Dedifferentiated amniotic fluid mesenchymal stem cell (primary cell): ENCODE measurements at regions not wholly inside any gene's neighbourhood (a gene's known extent, or its start where the extent isn't known, plus 50 kb on each side); places are given as distances from the start of the nearest gene placed in this dataset.
"Not testable (repeated sequence)": the region's sequence is repeated elsewhere in the genome, so short reads cannot be mapped to it uniquely, and the experiment has no call there.

Experiments used
- DNase-seq: peaks from one replicate; pipeline ENCODE4 v3.0.0-alpha.2; 2016; ENCODE audit errors: extremely low spot score

DNA sequence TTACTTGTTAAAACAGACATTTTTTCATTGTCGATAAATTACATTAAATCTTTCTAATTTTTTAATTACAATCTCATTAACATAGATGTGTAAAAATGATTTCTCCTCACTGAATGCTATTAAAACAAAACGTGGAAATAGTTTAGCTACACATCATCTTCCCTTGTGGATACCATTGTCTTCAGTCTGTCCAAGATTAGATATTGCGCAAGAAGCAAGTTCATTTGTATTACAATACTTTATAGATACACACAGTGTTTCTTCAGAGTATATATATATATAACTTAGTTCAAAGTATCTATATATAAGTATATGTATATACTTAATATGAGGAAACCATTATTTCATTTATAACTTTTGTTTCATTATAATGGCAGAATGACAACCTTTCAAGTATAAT lies 883.3 kb upstream of the CNTN5 start:
- no peak for DNase-seq

DNA sequence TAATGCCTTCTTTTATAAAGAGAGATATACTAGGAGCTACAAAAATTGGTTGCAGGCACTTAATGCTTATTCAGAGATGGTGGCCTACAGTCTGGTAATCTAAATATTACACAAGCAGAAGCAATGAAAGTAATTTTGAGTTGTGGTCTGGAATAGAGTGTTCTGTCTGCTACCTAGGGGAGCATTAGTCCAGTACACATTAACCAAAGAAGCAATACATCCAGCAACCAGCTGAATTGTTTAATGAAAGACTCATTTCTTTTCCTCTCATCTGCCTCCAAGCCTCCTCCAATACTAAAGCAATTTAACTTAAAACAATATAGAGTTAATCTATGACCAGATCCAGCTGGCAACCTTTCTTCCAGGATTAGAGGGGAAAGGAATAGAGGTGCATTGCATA lies 877.1 kb upstream of the CNTN5 start:
- no peak for DNase-seq

DNA sequence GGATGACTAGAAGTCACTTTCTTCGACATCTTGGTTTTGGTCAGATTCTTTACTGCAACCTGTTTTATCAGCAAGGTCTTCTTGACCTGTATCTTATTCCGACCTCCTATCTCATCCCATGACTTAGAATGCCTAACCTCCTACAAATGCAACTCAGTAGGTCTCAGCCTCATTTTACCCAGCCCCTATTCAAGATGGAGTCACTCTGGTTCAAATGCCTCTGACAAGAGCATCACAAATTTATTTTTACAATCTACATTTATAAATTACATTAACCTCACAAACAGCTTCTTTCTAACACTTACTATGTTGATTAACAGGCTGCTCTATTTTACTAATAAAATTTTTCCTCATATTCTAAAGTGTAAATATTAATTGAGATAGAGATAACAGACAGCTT lies 867.0 kb upstream of the CNTN5 start:
- DNase-seq: no peak

DNA sequence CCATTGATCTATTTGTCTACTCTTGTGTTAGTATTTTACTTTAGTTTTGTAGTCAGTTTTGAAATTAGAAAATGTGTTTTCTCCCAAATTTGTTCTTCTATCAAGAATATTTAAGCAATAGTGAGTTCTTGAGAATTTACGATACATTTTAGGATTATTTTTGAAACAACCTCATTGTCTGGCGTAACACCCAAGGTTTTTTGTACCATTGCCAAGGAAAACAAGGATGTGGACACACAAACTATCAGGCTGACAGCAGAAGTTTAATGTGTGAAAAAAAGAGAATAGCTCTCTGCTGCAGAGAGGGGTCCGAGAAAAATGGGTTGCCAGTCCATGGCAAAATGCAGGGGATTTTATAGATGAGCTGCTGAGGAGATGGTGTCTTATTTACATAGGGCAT lies 865.1 kb upstream of the CNTN5 start:
- no peak for DNase-seq

- DNase-seq: no peak
These were observed 842.8 kb upstream of the CNTN5 start for GRCh38 chr11:98177925-98178324.

GRCh38 chr11:98180511-98180910 lies 840.2 kb upstream of the CNTN5 start:
- no peak for DNase-seq

DNA sequence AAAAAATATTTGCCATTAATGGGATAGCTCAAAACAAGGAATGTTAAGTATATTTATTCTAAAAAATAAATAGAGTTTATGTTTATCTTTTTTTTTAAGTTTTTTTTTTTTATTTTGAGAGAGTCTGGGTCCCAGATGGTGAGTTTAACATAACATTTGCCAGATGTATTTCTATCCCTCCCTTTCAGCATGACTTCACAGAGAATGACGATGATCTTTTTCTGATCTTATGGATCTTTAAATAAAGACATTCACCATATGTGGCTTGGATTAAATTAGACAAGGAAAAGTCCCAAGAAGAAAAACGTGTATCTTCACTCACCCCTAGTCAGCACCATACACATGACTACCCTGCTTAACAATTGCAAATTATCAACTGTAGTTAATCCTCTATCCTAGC lies 839.8 kb upstream of the CNTN5 start:
- DNase-seq: no peak

DNA sequence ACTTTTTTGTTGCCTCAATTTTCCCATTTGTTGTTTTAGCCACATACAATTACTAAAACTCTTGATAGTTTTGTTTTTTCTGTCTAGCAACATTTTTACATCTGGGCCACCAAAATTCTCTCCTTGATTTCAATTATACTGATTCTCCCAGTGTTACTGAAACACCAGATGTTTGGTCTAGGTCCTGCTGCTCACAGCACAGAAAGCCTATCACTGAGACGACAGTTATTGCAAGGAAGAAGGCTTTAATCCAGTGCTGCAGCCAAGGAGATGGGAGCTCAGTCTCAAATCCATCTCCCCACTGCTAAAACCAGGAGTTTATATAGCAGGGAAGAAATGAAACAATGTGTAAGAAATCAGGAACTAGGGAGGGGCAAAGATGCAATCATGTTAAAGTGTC lies 837.7 kb upstream of the CNTN5 start:
- DNase-seq: no peak

DNA sequence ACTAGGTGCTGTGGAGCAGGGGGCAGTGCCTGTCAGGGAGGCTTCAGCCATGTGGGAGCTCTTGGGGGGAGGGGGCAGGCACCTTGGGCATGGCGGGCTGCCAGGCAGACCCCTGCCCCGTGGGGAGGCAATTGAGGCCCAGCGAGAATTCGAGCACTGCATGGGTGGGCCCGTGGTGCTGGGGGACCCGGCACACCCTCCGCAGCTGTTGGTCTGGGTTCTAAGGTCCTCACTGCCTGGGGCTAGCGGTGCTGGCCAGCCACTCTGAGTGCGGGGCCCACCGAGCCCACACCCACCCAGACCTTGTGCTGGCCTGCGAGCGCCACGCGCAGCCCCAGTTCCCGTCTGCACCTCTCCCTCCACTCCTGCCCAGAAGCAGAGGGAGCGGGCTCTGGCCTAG lies 835.5 kb upstream of the CNTN5 start:
- no peak for DNase-seq

- no peak for DNase-seq
These were observed 826.1 kb upstream of the CNTN5 start for GRCh38 chr11:98194611-98195010.

DNA sequence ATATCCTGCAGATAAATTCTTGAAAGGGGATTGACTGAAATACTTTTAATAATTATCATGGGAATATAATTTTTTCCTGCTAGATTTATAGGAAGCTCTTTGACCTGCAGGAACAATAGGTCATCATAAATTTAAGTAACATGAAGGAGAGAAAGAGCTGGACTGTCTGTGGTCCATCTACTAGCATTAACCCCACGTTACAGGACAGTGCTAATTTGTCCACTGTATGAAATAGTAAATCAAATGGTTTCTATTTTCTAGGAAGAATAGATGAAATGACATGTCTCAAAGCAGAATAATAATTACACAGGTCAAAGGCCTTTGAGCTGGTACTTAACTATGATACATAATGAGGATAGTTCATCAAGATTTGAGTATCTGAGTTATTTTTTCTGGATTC lies 825.4 kb upstream of the CNTN5 start:
- no peak for DNase-seq

- DNase-seq: no peak
These were observed 813.7 kb upstream of the CNTN5 start for GRCh38 chr11:98207086-98207485.

- DNase-seq: no peak
These were observed 793.5 kb upstream of the CNTN5 start for GRCh38 chr11:98227278-98227677.

DNA sequence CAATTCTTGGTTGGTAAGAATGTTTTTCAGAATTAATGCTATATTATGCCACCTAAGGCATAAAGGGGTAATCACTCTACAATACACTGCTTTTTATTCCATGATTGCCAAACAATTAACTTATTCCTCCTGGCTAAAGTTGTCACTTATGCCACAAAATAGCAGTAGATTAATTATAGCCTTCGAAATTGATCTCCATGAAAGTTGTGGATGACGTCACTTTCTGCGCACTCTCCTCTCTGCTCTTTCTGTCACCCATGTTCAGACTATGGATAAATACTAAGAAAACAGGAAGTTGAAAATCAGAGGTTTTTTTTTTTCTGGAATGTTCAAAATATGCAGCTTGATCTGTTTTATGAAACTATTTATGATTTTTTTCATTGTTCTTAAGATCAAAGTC lies 790.1 kb upstream of the CNTN5 start:
- DNase-seq: no peak

DNA sequence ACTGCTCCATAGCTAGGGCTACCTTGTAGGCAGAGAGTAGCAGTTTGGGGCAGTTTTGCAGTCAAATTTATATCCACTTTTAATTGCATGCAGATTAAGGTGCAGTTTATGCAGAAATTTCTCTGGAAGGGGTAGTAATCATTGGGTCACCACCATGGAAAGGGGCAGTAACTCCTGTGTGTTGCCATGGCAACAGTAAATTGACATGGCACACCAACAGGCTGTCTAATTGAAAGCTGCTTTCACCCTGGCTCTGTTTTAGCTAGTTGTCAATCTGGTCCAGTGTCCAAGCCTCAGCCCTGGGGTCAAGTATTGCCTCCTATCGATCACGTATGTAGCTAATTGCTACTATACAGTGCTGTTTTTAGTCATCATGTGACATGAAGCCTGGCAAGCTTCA lies 786.1 kb upstream of the CNTN5 start:
- no peak for DNase-seq

- DNase-seq: no peak
These were observed 776.9 kb upstream of the CNTN5 start for GRCh38 chr11:98243897-98244296.

- no peak for DNase-seq
These were observed 759.8 kb upstream of the CNTN5 start for GRCh38 chr11:98260983-98261382.

DNA sequence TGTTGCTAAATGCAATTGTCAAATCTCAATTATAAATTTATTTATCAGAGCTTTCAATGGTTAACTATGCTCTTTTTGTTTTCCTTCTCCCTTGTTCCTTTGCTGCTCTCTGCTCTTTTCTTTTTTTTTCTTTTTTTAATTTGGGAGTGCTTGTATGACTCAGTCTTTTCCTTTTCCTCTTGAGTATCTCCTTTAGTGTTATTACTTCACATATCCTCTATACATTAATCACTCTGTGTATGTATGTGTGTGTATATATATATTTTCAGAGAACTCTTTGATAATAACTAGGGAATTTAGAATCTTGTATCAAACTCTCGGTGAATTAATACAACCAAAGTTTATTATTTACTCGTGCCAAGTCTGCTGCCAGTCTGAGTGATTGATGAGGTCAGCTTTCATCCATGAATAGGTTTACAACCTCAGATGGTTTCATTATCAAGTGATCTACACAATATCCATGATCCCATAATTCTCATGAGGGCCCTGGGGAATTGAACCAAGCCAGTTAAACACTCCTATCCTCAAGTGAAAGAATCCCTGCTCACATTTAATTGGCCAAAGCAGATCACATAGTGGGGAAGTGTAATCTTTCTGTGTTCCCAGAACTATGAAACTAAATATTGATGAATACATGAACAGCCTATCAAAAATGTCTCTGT lies 743.4 kb upstream of the CNTN5 start:
- no peak for DNase-seq

- DNase-seq: no peak
These were observed 731.0 kb upstream of the CNTN5 start for GRCh38 chr11:98289617-98290263.

DNA sequence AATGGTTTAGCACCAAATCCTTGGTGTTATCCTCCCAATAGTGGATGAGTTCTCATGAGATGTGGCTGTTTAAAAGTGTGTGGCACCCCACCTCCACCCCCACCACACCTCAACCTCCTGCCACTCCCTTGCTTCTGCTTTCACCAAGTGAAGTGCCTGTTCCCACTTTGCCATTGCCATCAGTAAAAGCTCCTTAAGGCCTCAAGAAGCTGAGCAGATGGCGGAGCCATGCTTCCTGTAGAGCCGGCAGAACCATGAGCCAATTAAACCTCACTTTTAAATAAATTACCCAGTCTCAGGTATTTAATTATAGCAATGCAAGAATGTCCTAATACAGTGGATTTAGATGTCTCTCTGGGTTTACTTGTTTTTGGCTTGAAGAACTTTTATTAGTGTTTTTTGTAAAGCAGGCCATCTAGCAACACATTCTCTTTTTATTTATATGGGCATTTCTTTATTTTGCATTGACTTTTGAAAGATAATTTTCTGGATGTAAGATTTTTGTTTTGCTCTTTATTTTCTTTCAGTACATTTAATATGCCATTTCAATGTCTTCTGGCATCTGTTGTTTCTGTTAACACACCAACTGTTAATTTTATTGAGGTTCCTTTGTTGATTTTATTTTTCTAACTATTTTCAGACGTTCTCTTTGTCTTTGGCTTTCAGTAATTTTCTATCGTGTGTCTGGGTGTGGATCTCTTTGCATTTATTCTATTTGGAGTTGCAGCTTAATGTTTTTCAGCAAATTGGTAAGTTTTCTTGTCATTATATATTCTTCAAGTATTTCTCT lies 724.5 kb upstream of the CNTN5 start:
- no peak for DNase-seq

- DNase-seq: no peak
These were observed 720.0 kb upstream of the CNTN5 start for GRCh38 chr11:98300719-98301118.

DNA sequence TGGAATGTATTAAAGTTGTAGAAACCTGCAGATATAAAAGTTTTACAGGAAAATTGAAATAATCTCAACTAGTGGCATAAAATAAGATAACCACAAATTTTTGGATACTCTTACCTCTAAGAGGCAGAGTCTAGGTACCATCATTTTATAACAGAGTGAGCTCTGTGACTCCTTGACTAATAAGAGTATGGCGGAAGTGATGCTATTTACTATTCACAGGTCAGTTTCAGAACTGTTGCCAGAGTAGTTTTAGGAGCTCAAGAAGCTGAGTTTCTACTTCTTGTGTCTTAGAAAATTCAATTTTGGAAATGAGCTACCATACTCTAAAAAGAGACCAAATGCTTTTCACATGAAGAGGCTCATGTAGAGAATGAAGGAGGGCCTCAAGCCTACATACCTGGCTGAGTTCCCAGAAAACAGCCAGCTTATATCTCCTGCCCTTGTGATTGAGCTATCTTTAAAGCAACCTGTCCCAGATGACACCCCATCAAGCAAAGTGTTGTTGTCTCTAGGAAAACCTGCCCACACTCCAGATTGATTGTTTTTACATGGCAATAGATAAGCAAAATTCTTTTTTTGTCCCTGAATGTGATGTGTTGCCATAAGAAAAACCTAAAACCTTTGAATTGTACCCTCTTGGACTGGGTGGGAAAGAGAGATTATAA lies 712.8 kb upstream of the CNTN5 start:
- no peak for DNase-seq

DNA sequence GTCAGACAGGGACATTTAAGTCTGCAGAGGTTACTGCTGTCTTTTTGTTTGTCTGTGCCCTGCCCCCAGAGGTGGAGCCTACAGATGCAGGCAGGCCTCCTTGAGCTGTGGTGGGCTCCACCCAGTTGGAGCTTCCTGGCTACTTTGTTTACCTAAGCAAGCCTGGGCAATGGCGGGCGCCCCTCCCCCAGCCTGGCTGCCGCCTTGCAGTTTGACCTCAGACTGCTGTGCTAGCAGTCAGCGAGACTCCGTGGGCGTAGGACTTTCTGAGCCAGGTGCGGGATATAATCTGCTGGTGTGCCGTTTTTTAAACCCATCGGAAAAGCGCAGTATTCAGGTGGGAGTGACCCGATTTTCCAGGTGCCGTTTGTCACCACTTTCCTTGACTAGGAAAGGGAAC lies 690.4 kb upstream of the CNTN5 start:
- not testable (repeated sequence) for DNase-seq
